Testis (tissue), 2 donors: ENCODE measurements at regions not wholly inside any gene's neighbourhood (a gene's known extent, or its start where the extent isn't known, plus 50 kb on each side); places are given as distances from the start of the nearest gene placed in this dataset.

ENCODE experiments used
- CTCF ChIP-seq, 3 experiments: fragments of 450-650 bp in 2 of 3; fragments of 200-600 bp in 1 of 3; sonication (generic) in 1 of 3; IDR thresholded peaks; one replicate each; pipeline ENCODE4 v1.5.1; 2016 to 2019; ENCODE audit warnings: antibody characterized with exemption in 3 of 3, mild to moderate bottlenecking in 2 of 3, moderate library complexity in 1 of 3
- POLR2A ChIP-seq: fragments of 450-650 bp; IDR thresholded peaks from one replicate; pipeline ENCODE4 v1.6.1; 2017; ENCODE audit warnings: antibody characterized with exemption, mild to moderate bottlenecking, moderate library complexity

- TF ChIP-seq CTCF (IDR thresholded peaks at IDR 0.05) = no peak
- no peak for TF ChIP-seq POLR2A
These were observed 118.1 kb upstream of the LSAMP start for GRCh38 chr3:116563351-116563750.
